ENCODE measurements at regions not wholly inside any gene's neighbourhood (a gene's known extent, or its start where the extent isn't known, plus 50 kb on each side); places are given as distances from the start of the nearest gene placed in this dataset.

DNA sequence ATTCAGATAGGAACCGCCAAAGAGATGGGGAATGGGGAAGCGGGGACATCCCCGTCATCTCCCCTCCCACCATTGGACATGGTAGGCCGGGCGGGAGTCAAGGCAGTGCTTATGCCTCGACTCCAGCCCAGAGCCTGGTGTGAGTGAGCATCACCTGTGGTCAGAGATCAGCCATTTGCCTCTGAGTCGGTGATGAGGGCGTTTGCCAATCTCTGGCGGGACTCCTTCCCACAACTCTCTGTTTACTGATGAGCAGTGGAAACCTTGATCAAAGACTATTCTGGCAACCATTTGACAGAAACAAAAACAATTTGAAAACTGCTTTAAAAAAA, 63.9 kb upstream of the HES1 start:
- TF ChIP-seq, protein P1, sequence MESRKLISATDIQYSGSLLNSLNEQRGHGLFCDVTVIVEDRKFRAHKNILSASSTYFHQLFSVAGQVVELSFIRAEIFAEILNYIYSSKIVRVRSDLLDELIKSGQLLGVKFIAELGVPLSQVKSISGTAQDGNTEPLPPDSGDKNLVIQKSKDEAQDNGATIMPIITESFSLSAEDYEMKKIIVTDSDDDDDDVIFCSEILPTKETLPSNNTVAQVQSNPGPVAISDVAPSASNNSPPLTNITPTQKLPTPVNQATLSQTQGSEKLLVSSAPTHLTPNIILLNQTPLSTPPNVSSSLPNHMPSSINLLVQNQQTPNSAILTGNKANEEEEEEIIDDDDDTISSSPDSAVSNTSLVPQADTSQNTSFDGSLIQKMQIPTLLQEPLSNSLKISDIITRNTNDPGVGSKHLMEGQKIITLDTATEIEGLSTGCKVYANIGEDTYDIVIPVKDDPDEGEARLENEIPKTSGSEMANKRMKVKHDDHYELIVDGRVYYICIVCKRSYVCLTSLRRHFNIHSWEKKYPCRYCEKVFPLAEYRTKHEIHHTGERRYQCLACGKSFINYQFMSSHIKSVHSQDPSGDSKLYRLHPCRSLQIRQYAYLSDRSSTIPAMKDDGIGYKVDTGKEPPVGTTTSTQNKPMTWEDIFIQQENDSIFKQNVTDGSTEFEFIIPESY (IDR thresholded peaks at IDR 0.05), result no peak
- TF ChIP-seq, protein P2, sequence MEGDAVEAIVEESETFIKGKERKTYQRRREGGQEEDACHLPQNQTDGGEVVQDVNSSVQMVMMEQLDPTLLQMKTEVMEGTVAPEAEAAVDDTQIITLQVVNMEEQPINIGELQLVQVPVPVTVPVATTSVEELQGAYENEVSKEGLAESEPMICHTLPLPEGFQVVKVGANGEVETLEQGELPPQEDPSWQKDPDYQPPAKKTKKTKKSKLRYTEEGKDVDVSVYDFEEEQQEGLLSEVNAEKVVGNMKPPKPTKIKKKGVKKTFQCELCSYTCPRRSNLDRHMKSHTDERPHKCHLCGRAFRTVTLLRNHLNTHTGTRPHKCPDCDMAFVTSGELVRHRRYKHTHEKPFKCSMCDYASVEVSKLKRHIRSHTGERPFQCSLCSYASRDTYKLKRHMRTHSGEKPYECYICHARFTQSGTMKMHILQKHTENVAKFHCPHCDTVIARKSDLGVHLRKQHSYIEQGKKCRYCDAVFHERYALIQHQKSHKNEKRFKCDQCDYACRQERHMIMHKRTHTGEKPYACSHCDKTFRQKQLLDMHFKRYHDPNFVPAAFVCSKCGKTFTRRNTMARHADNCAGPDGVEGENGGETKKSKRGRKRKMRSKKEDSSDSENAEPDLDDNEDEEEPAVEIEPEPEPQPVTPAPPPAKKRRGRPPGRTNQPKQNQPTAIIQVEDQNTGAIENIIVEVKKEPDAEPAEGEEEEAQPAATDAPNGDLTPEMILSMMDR (IDR thresholded peaks at IDR 0.05; ENCODE audit: low read depth, low read length, missing input control), result no peak
- TF ChIP-seq HNF4G (IDR thresholded peaks at IDR 0.05), result no peak

Measured in liver (tissue), 3 donors.